Esophagus squamous epithelium (tissue), 4 donors: ENCODE measurements at regions not wholly inside any gene's neighbourhood (a gene's known extent, or its start where the extent isn't known, plus 50 kb on each side); places are given as distances from the start of the nearest gene placed in this dataset.

Experiments
- POLR2A ChIP-seq, 4 donors: fragments of 450-650 bp; IDR thresholded peaks; one replicate each; pipeline ENCODE4 v1.6.1; 2017; ENCODE audit warnings: antibody characterized with exemption in 4 of 4, mild to moderate bottlenecking in 4 of 4, moderate library complexity in 3 of 4
- TF ChIP-seq, protein P1 (sequence below), 6 experiments: fragments of 450-650 bp in 4 of 6; fragments of 200-600 bp in 2 of 6; sonication (generic) in 2 of 6; IDR thresholded peaks; one replicate each; pipeline ENCODE4 v1.5.1; 2016 to 2019; ENCODE audit warnings: antibody characterized with exemption in 6 of 6, mild to moderate bottlenecking in 4 of 6, moderate library complexity in 4 of 6

DNA sequence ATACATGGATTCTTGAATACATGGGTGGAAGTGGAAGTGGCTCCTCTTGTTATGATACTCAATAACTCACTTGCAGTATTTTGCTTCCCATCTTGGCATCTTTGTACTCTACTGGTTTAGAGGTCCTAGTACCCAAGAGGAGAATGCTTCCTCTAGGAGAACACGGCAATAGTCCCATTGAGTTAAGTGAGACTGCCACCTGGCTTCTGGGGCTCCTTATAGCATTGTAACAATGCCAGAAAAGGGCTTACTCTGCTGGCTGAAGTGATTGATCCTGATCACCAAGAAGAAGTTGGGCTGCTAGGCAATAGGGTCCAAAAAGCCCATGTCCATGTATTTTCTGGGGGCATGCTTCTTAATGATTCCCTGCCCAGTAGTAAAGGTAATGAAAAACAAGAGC is 627.6 kb upstream of the SGCD start:
- TF ChIP-seq, protein P1, sequence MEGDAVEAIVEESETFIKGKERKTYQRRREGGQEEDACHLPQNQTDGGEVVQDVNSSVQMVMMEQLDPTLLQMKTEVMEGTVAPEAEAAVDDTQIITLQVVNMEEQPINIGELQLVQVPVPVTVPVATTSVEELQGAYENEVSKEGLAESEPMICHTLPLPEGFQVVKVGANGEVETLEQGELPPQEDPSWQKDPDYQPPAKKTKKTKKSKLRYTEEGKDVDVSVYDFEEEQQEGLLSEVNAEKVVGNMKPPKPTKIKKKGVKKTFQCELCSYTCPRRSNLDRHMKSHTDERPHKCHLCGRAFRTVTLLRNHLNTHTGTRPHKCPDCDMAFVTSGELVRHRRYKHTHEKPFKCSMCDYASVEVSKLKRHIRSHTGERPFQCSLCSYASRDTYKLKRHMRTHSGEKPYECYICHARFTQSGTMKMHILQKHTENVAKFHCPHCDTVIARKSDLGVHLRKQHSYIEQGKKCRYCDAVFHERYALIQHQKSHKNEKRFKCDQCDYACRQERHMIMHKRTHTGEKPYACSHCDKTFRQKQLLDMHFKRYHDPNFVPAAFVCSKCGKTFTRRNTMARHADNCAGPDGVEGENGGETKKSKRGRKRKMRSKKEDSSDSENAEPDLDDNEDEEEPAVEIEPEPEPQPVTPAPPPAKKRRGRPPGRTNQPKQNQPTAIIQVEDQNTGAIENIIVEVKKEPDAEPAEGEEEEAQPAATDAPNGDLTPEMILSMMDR (IDR thresholded peaks at IDR 0.05): no peak
- TF ChIP-seq POLR2A (IDR thresholded peaks at IDR 0.05): no peak
